GM21717 (cell line): ENCODE measurements at regions not wholly inside any gene's neighbourhood (a gene's known extent, or its start where the extent isn't known, plus 50 kb on each side); places are given as distances from the start of the nearest gene placed in this dataset.
"Not testable (repeated sequence)": the region's sequence is repeated elsewhere in the genome, so short reads cannot be mapped to it uniquely, and the experiment has no call there.

ENCODE experiments used
- ATAC-seq: cut with Tn5 transposase; IDR thresholded peaks from one replicate; pipeline ENCODE4 v1.9.1; 2021; ENCODE audit warnings: mild to moderate bottlenecking, moderate library complexity; ENCODE audit not compliant: unreplicated experiment

GRCh38 chrX:75873993-75874392, 88.9 kb upstream of the MAGEE2 start:
- no peak for ATAC-seq

GRCh38 chrX:75883446-75883845, 98.4 kb upstream of the MAGEE2 start:
- ATAC-seq: no peak

- no peak for ATAC-seq
These were observed 102.8 kb upstream of the MAGEE2 start for GRCh38 chrX:75887833-75888232.

GRCh38 chrX:75892749-75893148, 107.7 kb upstream of the MAGEE2 start:
- ATAC-seq: no peak

GRCh38 chrX:75893281-75893680, 108.2 kb upstream of the MAGEE2 start:
- no peak for ATAC-seq

- ATAC-seq: no peak
These were observed 126.7 kb upstream of the MAGEE2 start for GRCh38 chrX:75911716-75912115.

- no peak for ATAC-seq
These were observed 172.1 kb upstream of the MAGEE2 start for GRCh38 chrX:75957107-75957610.

- ATAC-seq: not testable (repeated sequence)
These were observed 176.3 kb upstream of the MAGEE2 start for GRCh38 chrX:75961321-75961720.

- ATAC-seq: no peak
These were observed 178.7 kb upstream of the MAGEE2 start for GRCh38 chrX:75963774-75964173.

GRCh38 chrX:75968293-75968692, 183.2 kb upstream of the MAGEE2 start:
- no peak for ATAC-seq

- ATAC-seq: no peak
These were observed 185.9 kb upstream of the PBDC1 start for GRCh38 chrX:75986976-75987375.

- ATAC-seq: peak; percentile 92
These were observed 182.9 kb upstream of the PBDC1 start for GRCh38 chrX:75989806-75990590.

GRCh38 chrX:75997692-75998091, 175.2 kb upstream of the PBDC1 start:
- ATAC-seq: no peak

- ATAC-seq: no peak
These were observed 158.5 kb upstream of the PBDC1 start for GRCh38 chrX:76014321-76014720.

- no peak for ATAC-seq
These were observed 146.6 kb upstream of the PBDC1 start for GRCh38 chrX:76026292-76026691.

- no peak for ATAC-seq
These were observed 146.1 kb upstream of the PBDC1 start for GRCh38 chrX:76026751-76027150.

- no peak for ATAC-seq
These were observed 143.5 kb upstream of the PBDC1 start for GRCh38 chrX:76029385-76029784.

- ATAC-seq: peak; percentile 67
These were observed 108.0 kb upstream of the PBDC1 start for GRCh38 chrX:76064825-76065224.

GRCh38 chrX:76076124-76076523, 96.7 kb upstream of the PBDC1 start:
- ATAC-seq: no peak

- no peak for ATAC-seq
These were observed 63.2 kb upstream of the PBDC1 start for GRCh38 chrX:76109654-76110053.
